ENCODE measurements at regions not wholly inside any gene's neighbourhood (a gene's known extent, or its start where the extent isn't known, plus 50 kb on each side); places are given as distances from the start of the nearest gene placed in this dataset.

DNA sequence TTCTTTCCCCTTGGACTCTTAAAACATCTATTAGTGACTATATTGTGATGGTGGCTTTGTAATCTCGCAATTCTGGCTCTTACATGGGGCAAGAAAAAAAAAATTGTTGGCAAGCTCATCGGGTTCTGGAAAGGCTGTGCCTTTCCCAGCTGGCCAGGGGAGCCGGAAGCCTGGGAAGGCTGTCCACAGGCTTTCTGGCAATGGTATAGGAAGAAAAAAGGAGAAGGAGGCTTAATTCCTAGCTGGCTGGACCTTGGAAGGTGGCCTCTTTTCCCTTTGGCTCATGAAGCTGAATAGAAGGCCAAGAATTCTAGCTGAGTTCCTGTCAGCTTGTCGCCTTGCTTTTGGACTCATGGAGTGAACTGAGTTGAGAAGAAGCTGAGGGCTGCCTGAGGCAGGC is 243.5 kb upstream of the SEMA6D start:
- POLR2A ChIA-PET = no interaction called here
- Histone ChIP-seq H4K20me1 (ENCODE audit: insufficient read depth, low read length) (no peaks in the 10 kb centered on the region), H3K4me3 (replicated peaks in 1 of 3; ENCODE audit: insufficient read depth in 1 of 3, low read depth in 2 of 3, low read length in 3 of 3) (no peak overlapping the region), H3K36me3 (replicated peaks in 1 of 2; ENCODE audit: control insufficient read depth in 1 of 2, insufficient read depth in 2 of 2, low read length in 2 of 2) (no peaks in the 10 kb centered on the region), H3K27ac (ENCODE audit: extremely low read length, insufficient read depth, low read length) (no peak overlapping the region), H3K9me3 (ENCODE audit: low read length) (peaks cover 25% of the 10 kb centered on the region), H3K4me2 (ENCODE audit: low read depth, low read length) (no peak overlapping the region), H2AFZ (ENCODE audit: low read length) (no peak overlapping the region), H3K4me1 (ENCODE audit: insufficient read depth, low read length) (no peaks in the 10 kb centered on the region), H3K79me2 (ENCODE audit: insufficient read depth, low read length) (no peaks in the 10 kb centered on the region), H3K27me3 (ENCODE audit: control insufficient read depth in 1 of 2, insufficient read depth in 2 of 2, low read length in 2 of 2) (no peaks in the 10 kb centered on the region), H3K9ac (ENCODE audit: insufficient read depth, low read depth, low read length) (no peak overlapping the region)
- DNase-seq (ENCODE audit: low spot score) = no peak
- in situ Hi-C loops (cut with HindIII; ENCODE audit: extremely low pct_ligation_motif_present, low pct_unique_long_range_greater_than_20kb) = no loop called here
- no peak for FAIRE-seq
- TF ChIP-seq, protein P1, sequence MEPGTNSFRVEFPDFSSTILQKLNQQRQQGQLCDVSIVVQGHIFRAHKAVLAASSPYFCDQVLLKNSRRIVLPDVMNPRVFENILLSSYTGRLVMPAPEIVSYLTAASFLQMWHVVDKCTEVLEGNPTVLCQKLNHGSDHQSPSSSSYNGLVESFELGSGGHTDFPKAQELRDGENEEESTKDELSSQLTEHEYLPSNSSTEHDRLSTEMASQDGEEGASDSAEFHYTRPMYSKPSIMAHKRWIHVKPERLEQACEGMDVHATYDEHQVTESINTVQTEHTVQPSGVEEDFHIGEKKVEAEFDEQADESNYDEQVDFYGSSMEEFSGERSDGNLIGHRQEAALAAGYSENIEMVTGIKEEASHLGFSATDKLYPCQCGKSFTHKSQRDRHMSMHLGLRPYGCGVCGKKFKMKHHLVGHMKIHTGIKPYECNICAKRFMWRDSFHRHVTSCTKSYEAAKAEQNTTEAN (CRISPR knock-in tag; conservative IDR thresholded peaks at IDR 0.05) = no peak
- TF ChIP-seq ZNF564 (CRISPR knock-in tag; IDR thresholded peaks at IDR 0.05) = no peak
- no peak for TF ChIP-seq RBM39 (IDR thresholded peaks at IDR 0.05; ENCODE audit: low read depth, low read length, poor library complexity, severe bottlenecking)
- TF ChIP-seq, protein P2, sequence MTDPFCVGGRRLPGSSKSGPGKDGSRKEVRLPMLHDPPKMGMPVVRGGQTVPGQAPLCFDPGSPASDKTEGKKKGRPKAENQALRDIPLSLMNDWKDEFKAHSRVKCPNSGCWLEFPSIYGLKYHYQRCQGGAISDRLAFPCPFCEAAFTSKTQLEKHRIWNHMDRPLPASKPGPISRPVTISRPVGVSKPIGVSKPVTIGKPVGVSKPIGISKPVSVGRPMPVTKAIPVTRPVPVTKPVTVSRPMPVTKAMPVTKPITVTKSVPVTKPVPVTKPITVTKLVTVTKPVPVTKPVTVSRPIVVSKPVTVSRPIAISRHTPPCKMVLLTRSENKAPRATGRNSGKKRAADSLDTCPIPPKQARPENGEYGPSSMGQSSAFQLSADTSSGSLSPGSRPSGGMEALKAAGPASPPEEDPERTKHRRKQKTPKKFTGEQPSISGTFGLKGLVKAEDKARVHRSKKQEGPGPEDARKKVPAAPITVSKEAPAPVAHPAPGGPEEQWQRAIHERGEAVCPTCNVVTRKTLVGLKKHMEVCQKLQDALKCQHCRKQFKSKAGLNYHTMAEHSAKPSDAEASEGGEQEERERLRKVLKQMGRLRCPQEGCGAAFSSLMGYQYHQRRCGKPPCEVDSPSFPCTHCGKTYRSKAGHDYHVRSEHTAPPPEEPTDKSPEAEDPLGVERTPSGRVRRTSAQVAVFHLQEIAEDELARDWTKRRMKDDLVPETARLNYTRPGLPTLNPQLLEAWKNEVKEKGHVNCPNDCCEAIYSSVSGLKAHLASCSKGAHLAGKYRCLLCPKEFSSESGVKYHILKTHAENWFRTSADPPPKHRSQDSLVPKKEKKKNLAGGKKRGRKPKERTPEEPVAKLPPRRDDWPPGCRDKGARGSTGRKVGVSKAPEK (CRISPR knock-in tag; IDR thresholded peaks at IDR 0.05; ENCODE audit: borderline replicate concordance) = no peak
- TF ChIP-seq ZBTB3 (CRISPR knock-in tag; IDR thresholded peaks at IDR 0.05; ENCODE audit: borderline replicate concordance, low read depth) = no peak
- no peak for TF ChIP-seq HHEX (CRISPR knock-in tag; IDR thresholded peaks at IDR 0.05)
- TF ChIP-seq PAX8 (CRISPR knock-in tag; IDR thresholded peaks at IDR 0.05; ENCODE audit: borderline replicate concordance) = no peak
- WGBS (ENCODE audit: low lambda C conversion rate) = 9% methylated on average over 4 of the region's 4 CpGs
- CTCF ChIA-PET (ENCODE audit: low intra/inter-chr PET ratio, low total read pairs) = no interaction called here
- no TSS peak for BruUV-seq (replicated peaks)
- ATAC-seq = no peak
- intact Hi-C loops (cut with micrococcal nuclease; ENCODE audit: unreplicated experiment) = loop anchor here (10.0 kb wide), 1 partner anchor 61 kb away; no protein-coding TSS in a partner anchor
